NCI-H226 (cell line): ENCODE measurements at regions not wholly inside any gene's neighbourhood (a gene's known extent, or its start where the extent isn't known, plus 50 kb on each side); places are given as distances from the start of the nearest gene placed in this dataset.
A peak's percentile ranks its signal among the peaks of the same experiment; 100 is the strongest.

Source experiments
- DNase-seq: peaks from one replicate; pipeline ENCODE4 v3.0.0-alpha.2; 2015

DNA sequence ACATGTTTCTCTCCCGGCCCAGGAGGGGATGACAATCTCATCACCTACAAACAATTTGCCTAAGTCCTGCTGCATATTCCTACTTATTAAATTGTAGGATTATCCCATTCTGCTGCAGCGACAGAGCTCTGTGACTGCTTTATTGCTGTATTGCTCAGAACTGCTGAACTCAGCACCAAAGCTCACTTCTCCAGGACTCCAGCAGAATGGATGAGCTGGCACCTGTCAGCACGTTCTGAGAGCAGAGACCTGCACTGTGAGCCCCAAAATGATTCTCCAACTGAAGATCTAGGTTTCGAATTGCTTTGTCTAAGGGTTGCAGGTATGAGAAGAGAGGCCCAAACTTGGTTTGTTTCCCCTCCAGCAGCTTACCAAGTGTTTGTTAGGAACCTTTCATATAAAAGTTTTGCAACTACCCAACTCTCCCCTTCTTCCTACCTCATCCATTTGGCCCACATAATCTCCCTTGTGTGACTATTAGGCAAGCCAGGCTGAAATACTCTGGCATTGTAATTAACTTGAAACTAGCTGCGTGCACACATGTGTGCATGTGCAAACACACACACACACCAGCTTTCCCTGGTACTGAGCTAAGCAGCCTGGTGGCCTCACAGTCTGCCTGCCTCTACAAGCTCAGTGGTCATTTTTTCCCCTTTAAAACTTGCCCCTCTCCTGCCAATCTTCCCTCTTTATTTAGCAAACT, 161.4 kb upstream of the CAMK1G start:
- no peak for DNase-seq

DNA sequence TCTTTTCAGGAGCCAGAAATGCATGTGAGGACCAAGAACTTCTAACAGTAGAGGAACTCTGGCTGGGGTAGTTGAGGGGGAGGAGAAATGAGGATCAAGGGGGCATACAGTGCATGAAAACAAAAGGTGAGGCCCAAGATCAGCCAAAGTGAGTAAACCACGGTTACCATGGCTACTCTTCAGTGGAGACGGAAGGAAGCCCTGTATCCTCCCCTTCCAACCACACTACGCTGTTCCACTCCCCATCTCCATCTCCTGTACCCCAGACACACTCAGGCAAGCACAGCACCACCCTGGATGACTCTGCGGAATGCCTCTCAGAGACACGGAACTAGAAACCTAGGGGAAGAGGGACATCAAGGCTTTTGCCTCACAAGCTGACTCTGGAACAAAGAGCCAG, 157.6 kb upstream of the CAMK1G start:
- no peak for DNase-seq

DNA sequence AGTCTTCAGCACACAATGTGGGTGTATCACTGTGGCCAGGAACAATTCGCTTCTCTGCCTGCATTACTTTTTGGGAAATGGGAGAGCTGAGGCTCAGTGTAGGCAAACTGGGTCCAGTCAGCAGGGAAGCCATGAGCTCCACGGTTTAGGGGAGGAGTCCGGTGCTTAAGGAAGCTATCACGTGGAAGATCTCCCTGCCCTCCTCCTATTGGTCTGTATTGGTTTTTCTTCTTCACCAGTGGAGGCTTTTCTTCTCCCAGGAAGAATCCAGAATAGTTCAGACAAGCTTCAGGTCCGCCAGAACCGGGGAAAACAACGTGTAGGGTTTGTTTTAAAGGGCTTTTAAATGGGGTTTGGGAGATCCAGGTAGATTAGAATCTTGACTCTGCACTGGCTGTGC, 156.2 kb upstream of the CAMK1G start:
- DNase-seq = no peak

DNA sequence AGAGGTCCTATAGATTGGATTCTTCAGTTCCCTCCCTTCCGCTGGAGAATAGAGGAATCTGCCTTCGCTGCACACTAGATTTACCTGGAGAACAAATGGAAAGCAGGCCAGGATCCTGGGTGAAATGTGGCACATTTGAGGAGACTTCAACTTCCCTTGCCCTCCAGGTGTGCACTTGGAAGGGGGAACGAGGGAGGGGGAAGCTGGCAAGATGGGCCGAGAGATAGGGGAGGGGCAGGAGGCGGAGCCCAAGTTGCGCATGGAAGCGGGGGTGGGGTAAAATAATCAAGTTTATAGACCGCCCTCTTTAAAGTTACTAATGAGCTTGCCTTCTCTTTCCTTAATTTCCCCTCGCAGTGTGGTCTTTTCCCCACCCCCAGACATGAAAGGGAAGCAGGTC, 155.7 kb upstream of the CAMK1G start:
- no peak for DNase-seq

DNA sequence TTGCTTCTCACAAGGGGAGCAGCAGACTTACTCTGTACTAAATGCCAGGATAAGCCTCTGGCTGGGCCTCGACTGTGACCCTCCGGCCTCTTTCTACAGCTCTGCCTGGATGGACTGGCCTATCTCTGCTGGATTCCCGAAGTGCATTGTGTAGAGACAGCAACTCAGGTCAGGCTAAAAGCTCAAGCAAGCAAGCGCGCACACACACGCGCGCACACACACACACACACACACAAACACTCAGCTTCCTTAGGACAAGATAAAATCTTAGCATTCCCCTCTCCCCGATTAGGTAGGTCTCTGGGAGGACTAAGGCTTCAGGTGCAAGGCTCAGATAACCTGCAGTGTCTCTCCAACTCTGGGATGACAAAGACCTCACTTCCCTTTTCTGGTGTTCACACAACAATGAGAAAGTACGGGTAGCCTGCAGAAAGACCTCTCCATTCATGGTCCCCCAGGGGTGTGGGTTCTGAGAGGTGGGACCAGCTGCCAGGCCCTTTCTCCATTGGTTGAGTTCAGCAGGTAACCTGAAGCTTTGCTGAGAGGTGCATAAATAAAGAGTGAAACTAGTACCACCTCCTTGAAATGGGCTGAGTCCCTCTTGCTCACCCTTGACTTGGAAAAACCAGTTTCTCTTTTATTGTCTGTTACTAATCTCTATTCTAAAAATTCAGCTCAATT, 155.1 kb upstream of the CAMK1G start:
- no peak for DNase-seq

DNA sequence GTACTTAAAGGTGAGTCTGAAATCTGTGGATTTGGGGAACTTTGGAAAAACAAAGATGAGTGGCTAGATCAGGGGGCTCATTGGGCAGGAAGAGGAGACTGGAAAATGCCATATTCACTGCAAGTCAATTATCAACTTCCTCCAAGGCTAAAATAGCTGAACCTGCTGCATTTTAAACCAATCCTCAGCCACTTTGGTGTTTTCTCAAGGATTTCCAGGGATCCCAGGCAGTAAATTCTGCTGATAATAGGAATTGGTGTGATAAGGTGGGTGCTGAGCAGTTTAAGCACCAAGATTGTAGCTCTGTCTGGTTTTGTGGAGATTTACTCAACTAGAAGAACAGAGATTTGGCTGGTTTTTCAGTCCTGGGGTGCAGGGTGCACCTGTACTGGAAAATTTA, 153.9 kb upstream of the CAMK1G start:
- no peak for DNase-seq

DNA sequence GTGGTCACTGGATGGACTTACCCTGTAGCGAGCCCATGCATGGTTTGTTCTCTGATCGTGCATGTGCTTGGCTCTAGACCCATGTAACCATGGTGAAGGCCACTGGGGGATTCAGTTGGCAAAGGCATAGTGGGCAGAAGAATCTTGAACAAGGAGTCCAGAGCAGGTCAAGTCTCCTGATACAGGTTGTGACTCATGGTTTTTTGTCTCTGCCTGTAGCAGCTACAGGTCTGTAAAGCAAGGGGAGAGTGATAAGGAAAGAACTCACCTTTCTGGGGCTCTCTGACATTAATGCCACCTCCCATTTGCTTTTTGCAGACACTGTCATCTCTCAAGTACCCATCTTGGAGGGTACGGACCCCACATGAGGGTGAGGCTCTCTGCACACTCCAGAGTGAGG, 153.4 kb upstream of the CAMK1G start:
- no peak for DNase-seq

DNA sequence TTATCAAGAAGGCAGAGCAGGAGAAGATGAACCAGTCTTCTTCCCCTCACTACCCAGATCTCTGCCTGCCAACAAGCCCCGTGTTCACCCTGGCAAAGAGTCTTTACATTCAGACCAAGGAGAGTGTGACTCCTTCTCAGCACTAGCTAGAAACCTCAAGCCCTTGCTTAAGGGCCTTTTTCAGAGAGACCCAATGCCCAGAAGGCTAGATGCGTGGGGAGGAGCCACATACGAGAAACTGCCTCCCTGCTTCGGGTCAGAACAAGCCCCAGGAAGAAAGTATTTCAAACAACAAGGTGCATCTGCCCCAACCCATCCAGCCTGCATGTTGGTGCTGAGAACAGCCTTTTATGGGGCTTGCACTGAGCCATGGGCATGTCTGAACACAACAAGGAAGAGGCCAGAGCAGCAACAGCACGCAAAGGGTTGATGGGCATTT, 152.7 kb upstream of the CAMK1G start:
- DNase-seq = no peak

DNA sequence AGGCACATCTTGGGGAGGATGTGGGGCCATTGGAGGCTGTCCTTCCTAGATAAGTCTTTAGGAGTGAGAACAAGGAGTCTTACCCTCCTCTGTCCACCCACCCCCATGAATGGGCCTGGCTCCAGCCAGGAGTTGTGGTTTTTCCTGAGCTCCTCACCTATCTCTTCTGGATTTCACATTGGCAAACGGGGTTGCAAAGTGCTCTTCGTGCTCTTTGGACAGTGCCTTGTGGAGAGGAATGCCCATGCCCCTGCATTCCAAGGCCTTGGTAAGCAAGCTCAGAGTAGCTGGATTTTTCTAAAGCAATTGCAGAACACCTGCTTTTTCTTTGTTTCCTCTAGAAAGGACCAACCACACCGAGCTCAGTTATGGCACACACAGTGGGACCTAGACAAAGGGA, 152.1 kb upstream of the CAMK1G start:
- no peak for DNase-seq

DNA sequence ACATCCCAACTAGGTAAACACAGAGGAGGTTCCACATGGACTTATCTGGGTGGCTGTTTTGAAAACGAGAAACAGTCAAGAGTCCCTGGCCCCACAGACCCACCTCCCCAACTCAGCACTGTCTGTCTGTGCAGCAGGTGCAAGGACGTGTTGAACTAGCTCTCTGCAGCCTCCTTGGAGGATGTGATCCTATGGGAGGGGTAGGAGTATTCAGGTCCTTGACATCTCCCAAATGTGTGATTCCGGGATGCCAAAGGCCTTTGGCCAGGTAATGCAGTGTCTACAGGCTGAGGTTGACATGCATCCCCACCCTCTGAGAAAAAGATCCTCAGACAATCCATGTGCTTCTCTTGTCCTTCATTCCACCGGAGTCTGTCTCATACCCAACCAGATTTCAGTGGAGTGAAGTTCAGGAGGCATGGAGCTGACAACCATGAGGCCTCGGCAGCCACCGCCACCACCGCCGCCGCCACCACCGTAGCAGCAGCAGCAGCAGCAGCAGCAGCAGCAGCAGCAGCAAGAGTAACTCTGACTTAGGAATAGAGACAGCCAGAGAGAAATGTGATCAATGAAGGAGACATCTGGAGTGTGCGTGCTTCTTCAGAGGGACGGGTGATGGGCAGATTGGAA, 151.6 kb upstream of the CAMK1G start:
- no peak for DNase-seq

DNA sequence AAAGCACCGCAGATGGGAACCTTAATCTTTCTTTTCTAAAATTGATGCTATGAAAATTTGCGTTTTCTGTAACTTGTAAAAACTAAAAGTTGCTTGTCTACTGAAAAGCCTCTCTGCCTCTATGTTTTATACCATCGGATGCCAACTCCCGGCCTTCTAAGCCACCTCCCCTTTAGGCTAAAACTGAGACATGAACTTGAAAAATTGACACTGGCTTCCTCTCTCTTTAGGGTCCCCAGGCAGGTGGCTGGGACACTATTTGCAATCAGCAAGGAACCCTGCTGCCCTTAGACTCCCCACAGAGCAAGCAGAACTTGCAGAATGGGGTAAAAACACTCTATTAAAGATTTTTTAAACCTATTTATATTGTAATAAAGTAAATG, 151.1 kb upstream of the CAMK1G start:
- DNase-seq = no peak

DNA sequence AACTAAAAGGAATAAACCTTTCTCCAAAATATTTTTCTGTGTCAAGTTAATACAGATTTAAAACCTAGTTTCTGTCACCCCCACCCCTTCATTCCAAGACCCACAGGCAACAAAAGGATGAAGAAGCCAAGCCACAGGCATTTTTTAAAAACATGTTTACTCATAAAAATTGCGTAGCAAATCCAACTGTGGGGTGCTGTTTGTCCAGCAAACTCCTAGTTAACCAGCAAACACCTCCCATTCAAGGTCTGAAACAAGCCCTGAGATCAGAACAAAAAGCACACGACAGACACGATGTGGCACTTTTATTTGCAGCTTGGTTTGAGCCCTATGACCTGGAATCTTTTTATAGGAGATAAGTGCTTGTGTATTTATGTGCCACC, 149.9 kb upstream of the CAMK1G start:
- no peak for DNase-seq

DNA sequence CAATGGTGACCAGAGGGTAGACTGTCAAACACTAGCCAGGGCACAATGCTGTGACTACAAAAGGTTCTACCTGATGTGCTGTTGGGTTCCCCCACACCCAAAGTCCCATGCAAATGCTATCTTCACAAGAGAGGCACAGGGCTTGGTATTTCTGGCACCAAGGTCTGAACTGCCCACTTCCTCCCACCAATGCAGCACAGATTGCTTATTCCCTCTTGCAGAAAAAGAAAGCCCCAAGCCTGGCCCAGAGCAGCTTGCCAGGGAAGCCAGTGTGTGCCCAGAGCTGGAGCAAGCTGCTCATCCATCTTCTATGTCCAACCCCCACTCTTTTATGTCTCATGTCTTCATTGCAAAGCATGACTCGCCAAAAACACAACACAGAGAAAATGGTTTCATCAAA, 149.4 kb upstream of the CAMK1G start:
- DNase-seq = peak; percentile 45

DNA sequence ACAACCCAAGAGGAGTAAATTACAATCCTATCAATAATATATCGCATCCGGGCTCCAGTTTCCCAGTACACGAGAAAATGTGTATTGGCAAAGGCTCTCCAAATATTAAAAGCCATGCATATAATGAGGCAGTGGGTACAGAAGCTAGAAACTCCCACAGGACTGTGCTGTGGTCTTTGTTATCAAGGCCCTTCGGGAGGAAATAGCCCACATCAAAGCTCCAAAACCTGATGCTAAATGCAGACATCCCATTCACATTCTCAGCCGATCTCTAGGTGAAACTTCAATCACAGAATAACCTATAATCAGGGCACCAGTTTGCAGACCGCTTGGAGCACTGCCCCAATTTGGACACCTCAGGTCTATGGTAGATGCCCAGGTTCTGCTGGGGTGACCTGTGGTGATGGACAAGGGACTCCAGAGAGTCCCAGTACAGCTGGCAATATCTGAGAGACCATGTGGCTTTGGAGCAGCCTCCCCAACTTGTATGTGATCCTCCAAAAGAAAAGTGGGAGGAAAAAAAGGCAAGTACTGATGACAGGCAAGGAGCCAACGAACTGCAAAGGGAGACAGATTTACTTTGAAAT, 148.8 kb upstream of the CAMK1G start:
- DNase-seq = no peak

DNA sequence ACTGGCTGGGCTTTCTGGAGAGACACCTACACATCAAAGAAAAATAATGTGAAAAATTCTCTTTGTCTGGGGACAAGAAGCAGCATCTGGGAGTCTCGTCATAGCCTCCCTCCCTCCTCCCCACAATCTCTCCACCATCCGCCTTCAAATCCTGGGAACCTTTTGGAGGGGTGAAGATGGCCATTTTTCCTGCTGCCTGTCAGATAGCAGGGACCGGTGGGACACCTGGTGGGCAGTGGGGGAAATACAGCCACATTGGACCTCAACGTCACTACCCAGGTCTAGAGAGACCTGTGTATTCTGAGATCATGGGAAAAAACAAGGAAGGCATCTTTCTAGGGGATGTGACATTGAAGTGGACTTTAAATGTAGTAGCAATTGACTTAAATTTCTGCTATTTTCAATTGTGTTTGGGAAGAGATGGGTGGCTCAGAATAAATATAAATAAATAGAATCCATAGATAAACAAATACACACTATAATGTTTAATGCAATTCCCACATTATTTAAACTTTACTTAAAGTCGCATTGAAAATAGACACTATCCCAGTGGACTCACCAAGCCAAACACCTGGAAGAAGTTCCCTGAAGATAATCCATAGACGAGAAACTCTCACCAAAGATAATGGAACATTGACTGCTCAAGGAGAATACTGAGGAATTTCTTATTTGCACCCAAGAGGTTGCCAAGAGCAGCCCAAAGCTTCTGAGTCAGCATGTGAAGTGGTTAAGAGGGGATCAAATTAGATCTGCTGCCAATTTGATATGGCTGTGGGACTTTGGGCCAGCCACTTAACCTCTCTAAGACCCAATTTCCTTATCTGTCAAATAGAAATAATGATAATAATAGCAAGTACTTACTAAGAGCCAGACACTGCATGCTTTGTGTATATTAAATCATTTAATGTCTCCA, 147.6 kb upstream of the CAMK1G start:
- DNase-seq = peak; percentile 57

DNA sequence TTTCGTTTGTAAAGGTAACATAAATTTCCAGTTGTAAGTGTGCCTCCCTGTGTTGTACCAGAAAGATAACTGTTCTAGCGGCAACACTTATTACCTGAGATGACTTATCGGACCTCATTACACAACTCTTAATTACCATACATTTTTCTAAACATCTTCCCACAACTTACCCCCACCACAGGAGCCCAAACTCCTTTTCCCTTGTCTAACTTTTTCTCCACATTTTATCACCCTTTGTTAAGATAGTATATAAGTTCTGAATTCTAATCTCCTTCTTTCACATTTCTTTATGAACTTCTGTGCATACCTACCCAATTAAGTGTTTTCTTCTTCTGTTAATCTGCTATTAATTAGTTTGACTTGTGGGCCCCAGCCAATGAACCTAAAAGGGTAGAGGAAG, 143.7 kb upstream of the CAMK1G start:
- DNase-seq = no peak

DNA sequence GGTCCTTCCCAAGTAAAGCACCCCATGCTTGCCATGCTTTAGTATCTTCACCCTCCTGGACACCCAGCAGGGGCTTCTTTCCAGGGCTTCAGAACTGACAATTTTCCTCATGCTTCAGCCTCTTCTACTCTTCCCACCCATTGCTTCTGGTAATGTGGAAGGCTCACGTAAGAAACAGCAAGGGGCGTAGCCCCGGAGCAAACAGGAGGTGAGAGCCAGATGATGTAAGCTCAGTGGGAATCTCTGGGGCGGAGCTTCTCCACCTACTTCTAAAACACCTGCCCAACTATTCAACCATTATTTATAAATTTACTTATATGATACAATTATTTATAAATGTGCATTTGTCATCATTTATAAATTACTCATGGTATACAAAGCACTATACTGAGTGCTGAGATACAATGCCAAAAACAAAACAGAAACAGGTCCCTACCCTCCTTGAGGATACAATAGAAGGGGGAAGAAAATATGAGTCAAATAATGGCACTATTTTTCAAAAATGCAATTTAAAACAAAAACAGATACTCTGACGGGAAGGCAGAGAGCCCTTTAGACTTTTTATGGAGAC, 140.1 kb upstream of the CAMK1G start:
- DNase-seq = no peak

DNA sequence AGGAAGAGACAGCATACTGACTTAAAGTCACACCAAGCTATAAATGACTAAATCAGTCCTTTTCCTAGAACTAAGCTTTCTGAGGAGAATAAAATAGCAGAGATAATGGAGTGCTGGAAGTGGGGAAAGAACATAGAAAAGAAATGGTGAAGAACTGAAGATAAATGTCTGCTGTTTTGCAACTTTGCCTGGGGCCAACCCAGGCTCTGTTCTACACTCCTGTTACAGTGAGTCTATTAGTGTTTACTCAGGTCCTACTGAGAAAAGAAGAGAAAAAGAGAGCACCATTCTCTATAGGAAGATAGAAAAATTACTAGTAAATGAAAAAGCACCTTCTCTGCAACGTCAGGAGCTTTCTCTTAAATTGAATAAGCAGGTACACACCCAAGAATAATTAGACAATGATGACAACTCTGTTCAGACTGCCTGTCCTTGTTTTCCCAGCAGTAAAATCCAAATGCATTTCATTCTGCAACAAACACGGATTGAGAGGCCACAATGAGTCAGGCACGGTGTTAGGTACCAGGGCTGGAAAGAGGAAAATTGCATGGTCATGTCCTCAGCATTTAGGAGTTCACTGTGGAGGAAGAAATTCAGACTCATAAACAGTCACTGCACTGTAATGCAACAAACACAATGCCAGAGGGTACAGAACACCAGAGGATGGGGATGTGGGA, 139.4 kb upstream of the CAMK1G start:
- no peak for DNase-seq

DNA sequence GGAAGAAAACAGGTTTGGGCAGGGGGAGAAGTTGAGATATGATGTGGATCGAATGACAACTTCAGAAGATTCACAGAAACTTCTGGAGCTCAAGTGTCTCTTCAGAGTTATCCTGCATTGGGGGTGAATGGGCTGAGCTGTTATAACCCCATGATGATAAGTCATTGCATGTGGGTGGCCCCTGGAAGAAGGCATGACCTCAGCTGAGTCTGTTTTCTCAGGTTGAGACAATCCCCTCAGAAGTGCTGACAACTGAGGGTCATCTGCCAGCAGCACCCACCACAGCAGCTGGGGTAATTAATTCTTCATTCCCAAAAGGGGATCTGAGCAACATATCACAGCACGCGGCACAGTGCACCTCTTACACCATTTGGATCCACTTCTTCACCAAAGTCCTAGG, 138.6 kb upstream of the CAMK1G start:
- no peak for DNase-seq

DNA sequence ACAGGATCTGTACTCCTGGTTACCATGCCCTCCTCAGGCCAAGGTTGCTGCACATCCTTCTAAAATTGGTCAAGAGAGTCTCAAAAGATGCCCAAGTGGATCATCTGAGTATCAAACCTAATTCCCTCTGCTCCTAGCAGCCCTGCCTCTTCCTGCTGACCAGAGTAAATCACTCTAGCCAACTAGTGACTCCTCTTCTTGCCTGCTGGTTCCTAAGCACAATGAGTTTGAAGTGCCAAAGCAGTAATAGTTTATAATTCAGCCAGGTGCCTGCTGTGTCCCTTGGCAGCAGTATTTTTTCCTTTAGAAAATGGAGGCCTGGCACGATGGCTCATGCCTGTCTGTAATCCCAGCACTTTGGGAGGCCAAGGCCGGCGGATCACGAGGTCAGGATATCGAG, 137.9 kb upstream of the CAMK1G start:
- no peak for DNase-seq

DNA sequence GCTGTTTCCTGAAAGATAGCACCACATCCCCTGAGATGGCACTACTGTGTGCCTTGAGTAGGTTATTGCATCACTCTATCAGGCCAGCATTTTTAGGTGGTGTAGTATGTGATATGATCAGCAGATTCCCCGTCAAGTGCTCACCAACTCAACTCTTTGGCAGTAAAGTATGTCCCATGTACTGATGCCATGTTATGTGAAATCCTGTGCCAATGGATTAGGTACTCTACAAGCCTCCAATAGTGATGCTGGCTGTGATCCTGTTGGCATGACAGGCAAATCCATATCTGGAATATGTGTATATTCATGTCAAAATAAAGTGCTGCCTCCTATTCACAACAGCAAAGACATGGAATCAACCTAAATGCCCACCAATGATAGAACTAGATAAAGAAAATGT, 137.2 kb upstream of the CAMK1G start:
- no peak for DNase-seq

DNA sequence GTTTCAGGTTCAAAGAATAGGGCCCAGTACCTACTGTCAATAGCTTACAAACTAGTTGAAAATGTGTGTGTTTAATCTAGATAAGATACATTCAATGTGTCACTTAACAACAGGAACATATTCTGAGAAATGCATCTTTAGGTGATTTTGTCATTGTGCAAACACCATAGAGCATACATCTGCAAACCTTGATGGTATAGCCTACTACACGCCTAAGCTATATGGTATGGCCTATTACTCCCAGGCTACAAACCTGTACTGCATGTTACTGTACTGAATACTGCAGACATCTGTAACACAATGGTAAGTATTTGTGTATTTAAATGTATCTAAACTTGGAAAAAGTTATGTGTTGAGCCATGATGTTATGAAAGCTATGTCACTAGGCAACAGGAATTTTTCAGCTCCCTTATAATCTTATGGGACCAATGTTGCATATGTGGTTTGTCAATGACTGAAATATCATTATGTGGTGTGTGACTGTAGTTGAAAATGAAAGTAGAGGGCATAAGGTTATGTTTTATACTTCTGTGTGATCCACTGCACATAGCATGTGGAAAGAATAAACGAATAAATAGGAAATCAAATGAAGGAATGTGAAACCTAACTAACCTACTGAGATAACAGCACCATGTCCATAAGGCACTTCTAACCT, 129.0 kb upstream of the CAMK1G start:
- no peak for DNase-seq
